Calu3 (cell line): ENCODE measurements at regions not wholly inside any gene's neighbourhood (a gene's known extent, or its start where the extent isn't known, plus 50 kb on each side); places are given as distances from the start of the nearest gene placed in this dataset.

Experiments
- BruUV-seq: library from RNA; stranded (reverse); fragments of 400-500 nt; replicated peaks from 2 replicates; lab custom pipeline; 2021; lab: Mats Ljungman, UMichigan
- CTCF ChIA-PET: fragments of 300-600 bp; sonication (Branson Sonifier 250); formaldehyde crosslinking; loops from one replicate; lab custom pipeline; 2022; ENCODE audit warnings: antibody characterized with exemption; lab: Charles Lee
- DNase-seq: peaks from one replicate; pipeline ENCODE4 v3.0.0; 2022
- H3K27ac Mint-ChIP-seq: one replicate; pipeline ENCODE4 v1.8.0; 2022; ENCODE audit warnings: mixed read lengths; ENCODE audit not compliant: unreplicated experiment
- H3K27me3 Mint-ChIP-seq: one replicate; pipeline ENCODE4 v1.8.0; 2022; ENCODE audit warnings: mixed read lengths; ENCODE audit not compliant: unreplicated experiment
- H3K36me3 Mint-ChIP-seq: one replicate; pipeline ENCODE4 v1.8.0; 2022; ENCODE audit warnings: mild to moderate bottlenecking, moderate library complexity, mixed read lengths; ENCODE audit not compliant: insufficient read depth, unreplicated experiment
- H3K4me1 Mint-ChIP-seq: one replicate; pipeline ENCODE4 v1.8.0; 2022; ENCODE audit warnings: mild to moderate bottlenecking, low read depth, mixed read lengths; ENCODE audit not compliant: unreplicated experiment
- H3K4me3 Mint-ChIP-seq: one replicate; pipeline ENCODE4 v1.8.0; 2022; ENCODE audit warnings: mild to moderate bottlenecking, low read depth, moderate library complexity, mixed read lengths; ENCODE audit not compliant: unreplicated experiment
- H3K9me3 Mint-ChIP-seq: one replicate; pipeline ENCODE4 v1.8.0; 2022; ENCODE audit warnings: low read depth, mixed read lengths; ENCODE audit not compliant: unreplicated experiment
- CTCF ChIP-seq: fragments of 200-600 bp; IDR thresholded peaks from one replicate; pipeline ENCODE4 v1.8.0; 2022; ENCODE audit warnings: antibody characterized with exemption; ENCODE audit not compliant: unreplicated experiment
- intact Hi-C: fragments of 100-400 bp; cut with micrococcal nuclease; formaldehyde crosslinking; loops from one replicate; pipeline ENCODE4 v1.10.0; 2022; ENCODE audit not compliant: unreplicated experiment

- H3K4me3 Mint-ChIP-seq = no peak overlapping the region
Measured at GRCh38 chr4:147340111-147340510, 140.8 kb upstream of the EDNRA start.

DNA sequence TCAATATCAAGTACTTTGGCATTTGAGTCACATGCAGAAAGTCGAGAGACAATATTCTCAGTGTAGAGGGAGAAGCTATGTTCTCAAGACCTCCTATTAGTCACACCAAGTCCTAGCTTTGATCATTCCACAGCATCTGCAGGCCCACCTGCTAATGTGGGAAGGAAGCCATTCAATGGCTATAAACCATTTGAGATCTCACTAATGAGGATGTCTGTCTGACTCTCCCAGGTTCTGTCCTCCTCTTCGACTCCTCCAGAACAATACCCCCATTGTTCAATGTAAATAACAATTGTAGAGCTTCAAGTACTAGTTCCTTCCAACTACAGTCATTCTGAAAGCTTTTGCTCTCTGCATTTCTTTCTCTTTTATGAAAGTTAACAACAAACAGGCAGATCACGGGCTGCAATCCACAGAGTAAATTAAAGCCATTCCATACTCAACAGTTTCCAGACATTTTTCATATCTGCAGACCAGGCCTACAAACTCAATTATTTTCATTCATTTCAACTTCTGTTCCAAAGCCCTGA is 140.2 kb upstream of the EDNRA start:
- Mint-ChIP-seq H3K4me3 (no peak overlapping the region), H3K4me1 (peaks cover 10% of the 10 kb centered on the region), H3K27me3 (no peaks in the 10 kb centered on the region), H3K27ac (no peak overlapping the region), H3K36me3 (no peaks in the 10 kb centered on the region), H3K9me3 (no peaks in the 10 kb centered on the region)
- DNase-seq = no peak
- intact Hi-C loops = no loop called here
- no peak for TF ChIP-seq CTCF
- CTCF ChIA-PET = no interaction called here
- BruUV-seq = no TSS peak

More at GRCh38 chr4:147340111-147340510, 140.8 kb upstream of the EDNRA start:
- no peak for DNase-seq
- Mint-ChIP-seq H3K9me3 (no peaks in the 10 kb centered on the region), H3K27ac (no peak overlapping the region), H3K4me1 (peaks cover 10% of the 10 kb centered on the region), H3K27me3 (no peaks in the 10 kb centered on the region), H3K36me3 (no peaks in the 10 kb centered on the region)
- CTCF ChIA-PET = no interaction called here
- intact Hi-C loops = no loop called here
- TF ChIP-seq CTCF = no peak
- BruUV-seq = no TSS peak

GRCh38 chr4:147343692-147344091 is 137.2 kb upstream of the EDNRA start:
- intact Hi-C loops = no loop called here
- no TSS peak for BruUV-seq
- H3K4me3 Mint-ChIP-seq = no peak overlapping the region
- no peaks in the 10 kb centered on the region for H3K36me3 Mint-ChIP-seq
- no peak for DNase-seq
- no peak for TF ChIP-seq CTCF
- CTCF ChIA-PET = no interaction called here
- H3K4me1 Mint-ChIP-seq = peaks cover 10% of the 10 kb centered on the region
- peaks cover 3% of the 10 kb centered on the region for H3K9me3 Mint-ChIP-seq
- H3K27ac Mint-ChIP-seq = no peak overlapping the region
- no peaks in the 10 kb centered on the region for H3K27me3 Mint-ChIP-seq

GRCh38 chr4:147345662-147346061 is 135.2 kb upstream of the EDNRA start:
- CTCF ChIA-PET = no interaction called here
- H3K9me3 Mint-ChIP-seq = peaks cover 6% of the 10 kb centered on the region
- DNase-seq = no peak
- H3K27ac Mint-ChIP-seq = no peak overlapping the region
- H3K27me3 Mint-ChIP-seq = no peaks in the 10 kb centered on the region
- no peaks in the 10 kb centered on the region for H3K36me3 Mint-ChIP-seq
- H3K4me3 Mint-ChIP-seq = no peak overlapping the region
- H3K4me1 Mint-ChIP-seq = peaks cover 5% of the 10 kb centered on the region
- intact Hi-C loops = no loop called here
- BruUV-seq = no TSS peak
- TF ChIP-seq CTCF = no peak
